Natural killer cell (primary cell): ENCODE measurements at regions not wholly inside any gene's neighbourhood (a gene's known extent, or its start where the extent isn't known, plus 50 kb on each side); places are given as distances from the start of the nearest gene placed in this dataset.

Source experiments
- ATAC-seq, 3 donors: fragments of 150-1000 bp in 2 of 3; fragments of 200-7000 bp in 1 of 3; cut with Tn5 transposase; 1 replicate in 1 of 3; 2 replicates in 2 of 3; pipeline ENCODE4 v1.10.0; 2021; ENCODE audit warnings: mild to moderate bottlenecking in 2 of 3, moderate library complexity in 2 of 3
- DNase-seq, 2 donors: peaks; one replicate each; pipeline versions ENCODE4 v3.0.0 to v3.0.0-alpha.2; 2013 to 2021; ENCODE audit warnings: mixed read lengths in 1 of 2
- H3K27ac ChIP-seq: one replicate; pipeline ENCODE4 v1.5.1; 2013; ENCODE audit warnings: mild to moderate bottlenecking, low read length
- H3K27me3 ChIP-seq: one replicate; pipeline ENCODE4 v1.6.1; 2013; ENCODE audit warnings: low read length; ENCODE audit not compliant: control insufficient read depth, insufficient read depth
- H3K36me3 ChIP-seq: one replicate; pipeline ENCODE4 v1.6.1; 2013; ENCODE audit warnings: low read length; ENCODE audit not compliant: control insufficient read depth, insufficient read depth
- H3K4me1 ChIP-seq: one replicate; pipeline ENCODE4 v1.6.1; 2013; ENCODE audit warnings: low read length; ENCODE audit not compliant: control insufficient read depth, insufficient read depth
- H3K4me3 ChIP-seq: one replicate; pipeline ENCODE4 v1.5.1; 2013; ENCODE audit warnings: low read length
- H3K9me3 ChIP-seq: one replicate; pipeline ENCODE4 v1.6.1; 2013; ENCODE audit warnings: low read length; ENCODE audit not compliant: control insufficient read depth, insufficient read depth
- H3K27ac Mint-ChIP-seq, 2 donors: one replicate each; pipeline ENCODE4 v1.8.0; 2022; ENCODE audit warnings: mild to moderate bottlenecking in 2 of 2, mixed read lengths in 2 of 2, moderate library complexity in 1 of 2
- H3K27me3 Mint-ChIP-seq, 2 donors: one replicate each; pipeline ENCODE4 v1.8.0; 2022; ENCODE audit warnings: low read depth in 2 of 2, mixed read lengths in 2 of 2
- H3K36me3 Mint-ChIP-seq: one replicate; pipeline ENCODE4 v1.8.0; 2022; ENCODE audit warnings: mixed read lengths
- H3K4me1 Mint-ChIP-seq, 2 donors: one replicate each; pipeline ENCODE4 v1.8.0; 2022; ENCODE audit warnings: mixed read lengths in 2 of 2
- H3K4me3 Mint-ChIP-seq: one replicate; pipeline ENCODE4 v1.8.0; 2022; ENCODE audit warnings: mild to moderate bottlenecking, moderate library complexity, mixed read lengths
- H3K9me3 Mint-ChIP-seq, 2 donors: one replicate each; pipeline ENCODE4 v1.8.0; 2022; ENCODE audit warnings: mixed read lengths in 2 of 2
- CTCF ChIP-seq: fragments of 200-600 bp; IDR thresholded peaks from one replicate; pipeline ENCODE4 v1.8.0; 2022; ENCODE audit warnings: antibody characterized with exemption
- WGBS: methylation state at CpG from one replicate; pipeline ENCODE4 v1.1.7; 2013; ENCODE audit warnings: missing lambda C conversion rate; ENCODE audit not compliant: insufficient coverage; 5-methylcytosine and 5-hydroxymethylcytosine counted together
- intact Hi-C: fragments of 100-400 bp; cut with micrococcal nuclease; formaldehyde crosslinking; loops from one replicate; pipeline ENCODE4 v1.14.2; 2022

DNA sequence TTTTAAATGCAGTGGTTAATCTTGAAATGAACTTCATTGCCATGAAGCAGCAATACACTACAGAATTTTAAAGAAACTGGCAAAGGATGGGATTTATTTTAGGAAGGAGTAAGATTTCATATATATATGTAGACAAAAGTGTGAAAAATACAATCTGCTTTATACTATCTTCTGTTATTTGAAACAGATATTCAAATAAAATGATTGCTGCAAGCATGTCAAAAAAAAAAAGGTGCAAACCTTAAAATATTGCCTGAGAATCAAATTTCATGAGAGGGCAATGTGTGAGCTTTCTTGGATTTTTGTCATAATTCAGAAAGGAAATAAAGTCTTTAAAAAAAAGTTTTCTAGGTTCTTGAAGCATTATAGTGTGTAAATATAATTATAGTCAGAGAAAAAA lies 705.0 kb upstream of the CDH10 start:
- Histone ChIP-seq H3K36me3 (no peaks in the 10 kb centered on the region), H3K27ac (no peak overlapping the region), H3K9me3 (no peaks in the 10 kb centered on the region), H3K4me3 (no peak overlapping the region), H3K4me1 (no peaks in the 10 kb centered on the region), H3K27me3 (no peaks in the 10 kb centered on the region)
- intact Hi-C loops = no loop called here
- no peak overlapping the region for H3K4me3 Mint-ChIP-seq
- ATAC-seq = no peak
- peaks cover 3 to 12% of the 10 kb centered on the region in 2 donors for H3K9me3 Mint-ChIP-seq
- TF ChIP-seq CTCF = no peak
- H3K4me1 Mint-ChIP-seq = no peaks in the 10 kb centered on the region
- no peak overlapping the region for H3K27ac Mint-ChIP-seq
- no peaks in the 10 kb centered on the region for H3K27me3 Mint-ChIP-seq
- no peak for DNase-seq
- H3K36me3 Mint-ChIP-seq = peaks cover 6% of the 10 kb centered on the region

DNA sequence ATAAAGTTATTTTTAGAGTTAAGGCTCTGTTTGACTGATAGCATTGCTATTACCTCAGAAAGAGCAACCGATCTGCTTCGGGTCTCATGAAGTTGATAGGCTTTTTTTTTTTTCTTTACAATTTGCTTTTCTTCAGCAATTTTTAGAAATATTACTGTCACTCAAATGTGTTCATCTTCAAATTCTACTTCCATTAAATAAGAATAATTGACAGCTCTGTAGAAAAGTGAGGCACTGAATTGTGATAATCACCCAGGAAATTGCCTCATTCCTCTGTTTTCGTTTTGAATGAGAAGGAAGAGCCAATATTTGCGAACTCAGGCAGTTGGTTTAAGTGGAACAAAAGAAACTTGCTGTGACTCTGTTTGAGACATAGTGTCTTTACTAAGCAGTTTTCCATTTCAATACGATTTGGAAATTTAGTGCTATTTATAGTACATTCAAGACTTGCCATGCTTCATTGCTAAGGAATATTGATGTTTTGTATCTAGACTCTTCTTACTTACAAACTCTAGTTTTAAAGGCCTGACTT lies 700.5 kb upstream of the CDH10 start:
- intact Hi-C loops = no loop called here
- Mint-ChIP-seq H3K36me3 (peaks cover 12% of the 10 kb centered on the region), H3K27ac (no peak overlapping the region), H3K4me3 (no peak overlapping the region), H3K27me3 (no peaks in the 10 kb centered on the region), H3K4me1 (no peaks in the 10 kb centered on the region), H3K9me3 (peaks cover 4 to 17% of the 10 kb centered on the region in 2 donors)
- Histone ChIP-seq H3K36me3 (no peaks in the 10 kb centered on the region), H3K4me1 (no peaks in the 10 kb centered on the region), H3K4me3 (no peak overlapping the region), H3K27ac (no peak overlapping the region), H3K9me3 (no peaks in the 10 kb centered on the region), H3K27me3 (no peaks in the 10 kb centered on the region)
- ATAC-seq (no peak), DNase-seq (no peak)
- TF ChIP-seq CTCF = no peak
- WGBS = 90% methylated on average over 5 of the region's 5 CpGs

DNA sequence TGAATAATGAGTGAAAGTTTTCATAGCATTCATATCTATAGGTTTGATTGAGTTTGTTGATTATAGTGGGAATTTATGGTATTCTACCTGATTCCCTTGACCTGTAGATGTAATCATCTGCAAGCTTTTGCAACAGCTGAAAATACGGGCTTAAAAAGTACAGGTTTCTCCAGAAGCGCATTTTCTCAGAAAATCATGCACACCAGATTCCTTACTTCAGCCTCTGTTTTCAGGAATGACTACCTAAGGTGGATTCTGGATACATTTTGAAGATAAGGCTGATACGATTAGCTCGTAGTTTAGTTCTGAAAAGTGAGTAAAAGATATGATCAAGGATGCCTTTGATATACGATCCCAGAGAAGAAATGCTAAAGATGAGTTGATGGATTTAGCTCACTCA lies 694.8 kb upstream of the CDH10 start:
- Mint-ChIP-seq H3K36me3 (peaks cover 10% of the 10 kb centered on the region), H3K27ac (no peak overlapping the region), H3K4me3 (no peak overlapping the region), H3K9me3 (peaks cover 15 to 27% of the 10 kb centered on the region in 2 donors), H3K4me1 (no peaks in the 10 kb centered on the region), H3K27me3 (no peaks in the 10 kb centered on the region)
- Histone ChIP-seq H3K9me3 (no peaks in the 10 kb centered on the region), H3K27ac (no peak overlapping the region), H3K4me1 (no peaks in the 10 kb centered on the region), H3K27me3 (no peaks in the 10 kb centered on the region), H3K36me3 (no peaks in the 10 kb centered on the region), H3K4me3 (no peak overlapping the region)
- WGBS = 90% methylated on average over 5 of the region's 5 CpGs
- DNase-seq (no peak), ATAC-seq (no peak)
- TF ChIP-seq CTCF = no peak
- intact Hi-C loops = no loop called here

- Mint-ChIP-seq H3K4me3 (no peak overlapping the region), H3K36me3 (peaks cover 6% of the 10 kb centered on the region), H3K27me3 (no peaks in the 10 kb centered on the region), H3K9me3 (peaks cover 9 to 22% of the 10 kb centered on the region in 2 donors), H3K4me1 (no peaks in the 10 kb centered on the region), H3K27ac (no peak overlapping the region)
- no peak overlapping the region for H3K27ac ChIP-seq
- no peak overlapping the region for H3K4me3 ChIP-seq
- H3K9me3 ChIP-seq = peaks cover 20% of the 10 kb centered on the region
- no peaks in the 10 kb centered on the region for H3K4me1 ChIP-seq
- ATAC-seq = no peak
- intact Hi-C loops = no loop called here
- no peak for DNase-seq
- WGBS = 81% methylated on average over 6 of the region's 6 CpGs
- H3K36me3 ChIP-seq = no peaks in the 10 kb centered on the region
- TF ChIP-seq CTCF = no peak
- H3K27me3 ChIP-seq = no peaks in the 10 kb centered on the region
Measured at GRCh38 chr5:25334350-25334749, 689.6 kb upstream of the CDH10 start.
